Left renal pelvis (tissue), 4 donors: ENCODE measurements at regions not wholly inside any gene's neighbourhood (a gene's known extent, or its start where the extent isn't known, plus 50 kb on each side); places are given as distances from the start of the nearest gene placed in this dataset.

ENCODE experiments used
- DNase-seq, 4 donors: peaks; one replicate each; pipeline ENCODE4 v3.0.0-alpha.2; 2013; ENCODE audit warnings: low read depth in 4 of 4, low spot score in 3 of 4

- DNase-seq: no peak
Measured at GRCh38 chr9:86405086-86405491, 50.9 kb upstream of the TUT7 start.
